ENCODE measurements at regions not wholly inside any gene's neighbourhood (a gene's known extent, or its start where the extent isn't known, plus 50 kb on each side); places are given as distances from the start of the nearest gene placed in this dataset.

- no peak for TF ChIP-seq CTCF (IDR thresholded peaks at IDR 0.05; ENCODE audit: low read depth, low read length, poor library complexity, severe bottlenecking)
- TF ChIP-seq EZH2phosphoT487 (IDR thresholded peaks at IDR 0.05; ENCODE audit: borderline replicate concordance, low read length) = no peak
Measured at GRCh38 chr10:105770524-105771212, 1129.6 kb downstream of the SORCS3 start.
